ENCODE measurements at regions not wholly inside any gene's neighbourhood (a gene's known extent, or its start where the extent isn't known, plus 50 kb on each side); places are given as distances from the start of the nearest gene placed in this dataset.

GRCh38 chr5:58357121-58357520 lies 102.8 kb downstream of the PLK2 start:
- no peak overlapping the region for H3K27ac Mint-ChIP-seq
- no peak overlapping the region for H3K4me3 Mint-ChIP-seq
- H3K9me3 Mint-ChIP-seq = no peaks in the 10 kb centered on the region
- no peak overlapping the region for H3K27ac ChIP-seq (ENCODE audit: low read length)
- H3K36me3 ChIP-seq (ENCODE audit: control insufficient read depth, insufficient read depth, low read length) = no peaks in the 10 kb centered on the region
- H3K4me1 ChIP-seq (ENCODE audit: control insufficient read depth, insufficient read depth, low read length) = no peaks in the 10 kb centered on the region
- no peak overlapping the region for H3K4me3 ChIP-seq (ENCODE audit: low read length)
- no peak for DNase-seq
- no peak for ATAC-seq
- H3K27me3 ChIP-seq (ENCODE audit: control insufficient read depth, insufficient read depth, low read length) = no peaks in the 10 kb centered on the region
- no peaks in the 10 kb centered on the region for H3K36me3 Mint-ChIP-seq
- no peak for TF ChIP-seq CTCF (IDR thresholded peaks at IDR 0.05)
- 65% methylated on average over 1 of the region's 2 CpGs for WGBS (ENCODE audit: insufficient coverage)
- no peaks in the 10 kb centered on the region for H3K27me3 Mint-ChIP-seq (ENCODE audit: low read depth in 2 of 2)
- intact Hi-C loops (cut with micrococcal nuclease) = no loop called here
- no peaks in the 10 kb centered on the region for H3K9me3 ChIP-seq (ENCODE audit: control insufficient read depth, insufficient read depth, low read length)
- H3K4me1 Mint-ChIP-seq = no peaks in the 10 kb centered on the region

- Histone ChIP-seq H3K9me3 (ENCODE audit: control insufficient read depth, insufficient read depth, low read length) (no peaks in the 10 kb centered on the region), H3K27ac (ENCODE audit: low read length) (no peak overlapping the region), H3K36me3 (ENCODE audit: control insufficient read depth, insufficient read depth, low read length) (no peaks in the 10 kb centered on the region), H3K4me3 (ENCODE audit: low read length) (no peak overlapping the region), H3K27me3 (ENCODE audit: control insufficient read depth, insufficient read depth, low read length) (no peaks in the 10 kb centered on the region), H3K4me1 (ENCODE audit: control insufficient read depth, insufficient read depth, low read length) (no peaks in the 10 kb centered on the region)
- intact Hi-C loops (cut with micrococcal nuclease) = no loop called here
- Mint-ChIP-seq H3K27ac (no peak overlapping the region), H3K4me3 (no peak overlapping the region), H3K27me3 (ENCODE audit: low read depth in 2 of 2) (no peaks in the 10 kb centered on the region), H3K4me1 (no peaks in the 10 kb centered on the region), H3K36me3 (no peaks in the 10 kb centered on the region), H3K9me3 (no peaks in the 10 kb centered on the region)
- WGBS (ENCODE audit: insufficient coverage) = 95% methylated on average over 3 of the region's 4 CpGs
- no peak for TF ChIP-seq CTCF (IDR thresholded peaks at IDR 0.05)
- no peak for DNase-seq
- ATAC-seq = no peak
These were observed 103.2 kb downstream of the PLK2 start for GRCh38 chr5:58356662-58357061.

- Mint-ChIP-seq H3K9me3 (no peaks in the 10 kb centered on the region), H3K4me3 (no peak overlapping the region), H3K27me3 (ENCODE audit: low read depth in 2 of 2) (no peaks in the 10 kb centered on the region), H3K27ac (no peak overlapping the region), H3K4me1 (no peaks in the 10 kb centered on the region), H3K36me3 (no peaks in the 10 kb centered on the region)
- Histone ChIP-seq H3K4me1 (ENCODE audit: control insufficient read depth, insufficient read depth, low read length) (no peaks in the 10 kb centered on the region), H3K27me3 (ENCODE audit: control insufficient read depth, insufficient read depth, low read length) (no peaks in the 10 kb centered on the region), H3K9me3 (ENCODE audit: control insufficient read depth, insufficient read depth, low read length) (no peaks in the 10 kb centered on the region), H3K27ac (ENCODE audit: low read length) (no peak overlapping the region), H3K36me3 (ENCODE audit: control insufficient read depth, insufficient read depth, low read length) (no peaks in the 10 kb centered on the region), H3K4me3 (ENCODE audit: low read length) (no peak overlapping the region)
- intact Hi-C loops (cut with micrococcal nuclease) = no loop called here
- DNase-seq (no peak), ATAC-seq (no peak)
- TF ChIP-seq CTCF (IDR thresholded peaks at IDR 0.05) = no peak
- 83% methylated on average over 1 of the region's 2 CpGs for WGBS (ENCODE audit: insufficient coverage)
These were observed 105.1 kb downstream of the PLK2 start for GRCh38 chr5:58354827-58355226.

- no peak overlapping the region for H3K27ac Mint-ChIP-seq
- no peaks in the 10 kb centered on the region for H3K36me3 Mint-ChIP-seq
- H3K27me3 Mint-ChIP-seq (ENCODE audit: low read depth in 2 of 2) = no peaks in the 10 kb centered on the region
- H3K9me3 Mint-ChIP-seq = no peaks in the 10 kb centered on the region
- intact Hi-C loops (cut with micrococcal nuclease) = no loop called here
- Histone ChIP-seq H3K36me3 (ENCODE audit: control insufficient read depth, insufficient read depth, low read length) (no peaks in the 10 kb centered on the region), H3K4me3 (ENCODE audit: low read length) (no peak overlapping the region), H3K4me1 (ENCODE audit: control insufficient read depth, insufficient read depth, low read length) (no peaks in the 10 kb centered on the region), H3K27ac (ENCODE audit: low read length) (no peak overlapping the region), H3K27me3 (ENCODE audit: control insufficient read depth, insufficient read depth, low read length) (no peaks in the 10 kb centered on the region), H3K9me3 (ENCODE audit: control insufficient read depth, insufficient read depth, low read length) (no peaks in the 10 kb centered on the region)
- no peak for TF ChIP-seq CTCF (IDR thresholded peaks at IDR 0.05)
- H3K4me3 Mint-ChIP-seq = no peak overlapping the region
- DNase-seq = no peak
- no peak for ATAC-seq
- no peaks in the 10 kb centered on the region for H3K4me1 Mint-ChIP-seq
These were observed 105.9 kb downstream of the PLK2 start for GRCh38 chr5:58353992-58354391.
